HG02571 (cell line): ENCODE measurements at regions not wholly inside any gene's neighbourhood (a gene's known extent, or its start where the extent isn't known, plus 50 kb on each side); places are given as distances from the start of the nearest gene placed in this dataset.

ENCODE experiments used
- ATAC-seq: cut with Tn5 transposase; IDR thresholded peaks from one replicate; pipeline ENCODE4 v1.9.1; 2021; ENCODE audit warnings: mild to moderate bottlenecking, moderate library complexity; ENCODE audit not compliant: unreplicated experiment

DNA sequence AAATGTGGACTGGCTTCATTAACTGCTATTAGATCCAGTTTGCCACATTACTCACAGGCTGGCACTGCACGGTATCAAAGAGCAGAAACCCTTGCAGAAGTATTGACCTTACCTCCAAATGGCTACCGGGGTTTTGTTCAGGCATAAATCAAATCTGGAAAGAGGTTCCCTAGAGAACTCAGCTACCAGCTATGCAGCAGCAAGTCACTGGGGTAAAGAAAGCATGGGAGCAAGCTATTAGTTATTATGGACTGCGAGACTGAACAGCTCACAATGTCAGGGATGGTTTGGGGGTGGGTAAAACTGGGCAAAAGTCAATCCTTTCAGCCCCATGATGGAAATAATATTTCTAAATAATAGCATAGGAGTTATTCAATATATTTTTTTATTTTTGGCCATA is 128.1 kb downstream of the FANCF start:
- ATAC-seq: no peak

DNA sequence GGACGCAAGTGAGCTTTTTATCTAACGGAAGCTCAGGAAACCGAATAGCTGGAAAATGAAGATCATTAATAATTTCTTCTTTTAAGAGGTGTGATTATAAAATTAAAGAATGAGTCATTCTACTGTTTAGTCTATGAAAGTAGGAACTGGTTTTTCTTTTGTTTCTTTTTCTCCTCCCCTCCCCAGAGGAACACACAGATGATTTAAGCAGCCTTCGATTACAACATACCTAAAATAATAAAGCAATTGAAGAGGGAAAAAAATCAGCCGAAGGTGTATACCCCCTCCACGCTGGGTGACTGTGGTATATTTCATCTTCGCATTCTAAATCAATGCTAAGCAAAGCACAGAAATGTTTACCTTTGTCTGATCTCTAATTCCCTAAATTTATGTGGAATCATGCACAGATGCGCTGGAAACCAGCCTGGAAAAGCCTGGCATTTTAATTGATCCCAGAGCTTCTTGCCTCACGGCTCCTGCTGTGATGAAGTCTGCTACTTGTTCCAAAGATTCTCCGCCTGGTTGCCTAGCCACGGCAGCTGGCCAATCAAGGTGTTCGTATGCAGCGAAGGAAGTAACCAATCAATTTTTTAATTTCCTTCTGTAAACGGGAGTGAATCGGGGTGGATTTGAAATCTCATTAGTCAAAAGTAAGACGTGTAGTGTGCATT is 133.9 kb downstream of the FANCF start:
- ATAC-seq: no peak

- no peak for ATAC-seq
Measured at GRCh38 chr11:22479971-22480720, 142.0 kb downstream of the SLC17A6 start.

DNA sequence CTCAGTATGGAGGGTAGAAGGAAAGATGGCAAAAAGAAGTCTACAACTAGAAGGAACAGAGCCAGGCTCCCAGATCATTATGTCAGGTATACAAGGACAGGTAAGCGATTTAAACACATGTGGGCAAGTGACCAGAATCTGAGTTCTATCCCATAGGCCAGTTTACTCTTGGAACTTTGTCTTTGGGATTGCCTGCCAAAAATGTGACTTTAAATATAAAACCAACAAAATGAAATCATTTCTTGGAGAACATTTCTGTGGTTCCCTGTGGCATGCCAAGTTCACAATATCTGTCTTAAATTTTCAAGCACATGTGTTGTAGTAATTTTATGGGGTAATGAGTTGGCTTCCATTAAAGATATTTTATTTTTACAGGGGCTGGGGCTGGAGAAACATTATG is 141.0 kb downstream of the SLC17A6 start:
- no peak for ATAC-seq

DNA sequence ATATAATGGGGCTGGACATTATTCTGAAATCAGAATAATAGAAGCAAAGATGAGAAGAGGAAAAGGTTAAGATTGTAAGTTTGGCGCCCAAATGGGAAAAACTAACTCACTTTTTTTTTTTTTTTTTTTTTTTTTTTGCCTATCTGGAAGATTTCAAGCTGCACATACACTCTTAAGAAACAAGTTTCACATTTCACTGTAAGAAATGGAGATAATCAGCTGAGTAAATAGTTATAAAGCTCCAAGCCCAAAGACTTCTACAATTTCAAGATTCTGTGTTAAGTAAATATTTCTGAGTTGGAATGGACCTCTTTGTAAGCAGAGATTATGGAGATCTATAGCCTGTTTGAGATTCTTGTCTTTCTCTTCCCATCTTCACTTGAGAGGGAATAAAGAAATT is 140.0 kb downstream of the SLC17A6 start:
- no peak for ATAC-seq

GRCh38 chr11:22477312-22477711 is 139.1 kb downstream of the SLC17A6 start:
- no peak for ATAC-seq

- ATAC-seq: no peak
Measured at GRCh38 chr11:22476589-22476988, 138.4 kb downstream of the SLC17A6 start.

DNA sequence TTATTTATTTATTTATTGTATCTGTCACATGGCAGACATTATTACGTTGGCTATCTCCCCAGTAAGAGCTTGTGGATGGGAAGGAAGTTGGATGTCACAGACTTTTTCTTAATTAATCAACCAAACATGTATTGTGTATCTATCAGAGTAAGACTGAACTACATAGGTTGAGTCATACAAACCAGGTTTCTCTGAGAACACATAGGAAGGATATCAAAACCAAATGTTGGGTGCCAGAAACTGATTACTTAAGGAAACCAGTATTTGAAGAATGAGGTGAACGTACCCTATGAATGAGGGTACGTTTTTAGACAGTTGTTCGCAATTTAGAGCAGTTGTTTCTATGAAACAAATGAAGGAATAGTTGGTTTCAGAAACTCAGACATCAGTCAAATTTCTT is 136.4 kb downstream of the SLC17A6 start:
- ATAC-seq: no peak

GRCh38 chr11:22473586-22473985 is 135.4 kb downstream of the SLC17A6 start:
- ATAC-seq: no peak

DNA sequence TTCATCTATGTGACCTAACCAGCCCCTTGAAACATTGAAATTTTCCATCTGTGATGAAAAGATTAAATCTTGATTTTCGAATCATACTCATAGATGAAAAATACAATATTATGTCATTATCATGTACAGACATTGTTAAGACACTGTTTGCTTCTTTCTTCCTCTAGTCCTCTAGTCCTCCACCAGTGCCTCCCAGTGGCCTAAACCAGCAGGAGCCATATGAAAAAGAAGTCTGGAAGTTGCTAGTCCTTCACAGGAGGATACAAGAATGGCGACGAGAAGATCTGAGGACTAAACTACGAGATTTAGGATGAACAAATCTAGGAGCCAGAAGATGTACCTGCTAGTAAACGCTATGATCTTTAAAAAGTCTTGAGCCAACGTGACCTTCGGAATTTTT is 134.1 kb downstream of the SLC17A6 start:
- ATAC-seq: no peak

DNA sequence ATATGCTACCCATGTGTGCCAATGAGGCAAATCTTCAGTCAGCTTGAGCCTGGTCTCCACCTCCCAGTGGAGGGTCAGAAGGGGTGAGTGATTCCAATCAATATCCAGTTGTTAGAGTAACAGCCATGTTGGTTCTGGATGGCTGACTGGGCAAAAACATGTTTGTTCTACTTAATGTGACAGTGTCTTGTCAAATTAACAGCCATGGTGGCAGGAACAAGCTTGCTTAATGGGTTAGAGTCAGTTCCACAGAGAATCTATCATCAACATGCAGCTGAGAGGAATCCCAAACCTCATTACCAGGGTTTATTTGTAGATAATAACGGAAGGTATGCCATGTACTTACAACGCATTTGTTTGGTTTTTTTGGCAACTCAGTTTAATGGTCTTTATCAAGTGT is 133.2 kb downstream of the SLC17A6 start:
- no peak for ATAC-seq

DNA sequence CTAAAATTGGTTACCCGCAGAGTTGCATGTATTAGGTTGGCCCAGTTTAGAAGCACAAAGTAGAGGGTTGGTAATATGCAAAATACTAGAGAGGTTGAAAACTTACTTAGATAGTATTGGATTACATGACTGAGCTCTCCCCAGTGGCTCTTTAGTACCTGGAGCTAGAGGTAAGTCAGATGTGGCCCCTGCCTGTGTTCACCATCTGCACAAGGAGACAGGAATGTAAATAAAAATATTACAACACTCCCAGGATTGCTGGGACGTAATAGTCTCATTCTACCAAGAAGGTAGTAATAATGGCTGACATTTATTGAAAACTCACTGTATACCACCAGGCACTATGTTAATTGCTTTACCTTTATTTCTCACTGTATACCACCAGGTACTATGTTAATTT is 129.6 kb downstream of the SLC17A6 start:
- ATAC-seq: no peak

GRCh38 chr11:22467248-22467647 is 129.1 kb downstream of the SLC17A6 start:
- ATAC-seq: no peak

DNA sequence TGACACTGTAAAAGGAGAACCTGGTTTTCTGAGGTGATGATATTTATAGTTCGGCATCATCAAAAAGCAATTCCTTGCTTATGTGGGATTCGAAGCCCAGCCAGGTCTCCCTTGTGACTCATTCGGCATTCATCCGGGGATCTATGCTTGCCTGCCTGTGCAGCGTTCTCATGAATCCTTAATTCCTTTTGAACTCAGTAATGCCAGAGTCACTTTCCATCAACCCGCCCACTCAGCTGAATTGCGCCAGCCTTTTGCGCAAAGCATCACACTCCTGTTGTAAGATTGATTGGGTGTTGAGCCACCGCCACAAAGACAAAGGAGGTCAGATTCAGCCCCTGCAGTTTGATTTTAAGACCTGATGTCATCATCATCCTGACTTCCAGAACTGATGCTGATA is 128.6 kb downstream of the SLC17A6 start:
- no peak for ATAC-seq

DNA sequence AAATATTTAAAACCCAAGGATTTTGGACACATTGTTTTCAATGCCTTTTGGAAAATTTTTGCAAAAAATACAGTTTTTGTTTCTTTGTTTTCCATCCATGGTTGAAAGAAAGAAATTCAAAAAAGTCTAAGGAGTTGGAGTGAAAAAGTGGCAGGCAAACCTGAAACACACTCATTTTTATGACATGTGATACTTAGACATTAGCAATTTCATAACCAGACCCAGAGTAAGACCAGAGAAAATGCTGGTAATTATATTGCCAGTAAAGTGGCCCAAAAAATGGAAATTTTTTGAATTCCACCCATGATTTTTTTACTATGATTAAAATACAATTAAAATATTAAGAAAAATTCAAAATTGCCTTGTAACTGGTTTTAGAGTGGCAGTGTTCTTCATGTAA is 128.2 kb downstream of the SLC17A6 start:
- no peak for ATAC-seq

GRCh38 chr11:22465620-22466019 is 127.4 kb downstream of the SLC17A6 start:
- ATAC-seq: no peak

- no peak for ATAC-seq
Measured at GRCh38 chr11:22461626-22462025, 123.4 kb downstream of the SLC17A6 start.

- ATAC-seq: no peak
Measured at GRCh38 chr11:22460181-22460580, 122.0 kb downstream of the SLC17A6 start.

DNA sequence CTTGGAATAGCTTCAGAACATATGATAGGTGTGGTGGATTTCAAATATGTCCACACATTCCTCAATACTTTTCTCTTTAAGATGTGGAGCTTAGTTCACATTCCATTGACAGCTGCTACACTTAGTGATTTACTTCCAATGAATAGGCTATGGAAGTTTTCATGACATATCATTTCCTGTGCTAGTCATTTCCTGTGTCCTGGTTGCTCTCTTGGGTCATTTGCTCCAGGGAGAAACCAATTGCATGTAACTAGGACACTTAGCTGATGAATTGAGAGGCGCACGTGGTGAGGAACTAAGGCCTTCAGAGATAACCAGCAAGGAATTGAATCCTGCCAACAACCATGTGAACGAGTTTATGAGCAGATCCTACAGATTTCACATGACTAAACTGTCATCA is 120.9 kb downstream of the SLC17A6 start:
- no peak for ATAC-seq

GRCh38 chr11:22458161-22458560 is 120.0 kb downstream of the SLC17A6 start:
- ATAC-seq: no peak

- no peak for ATAC-seq
Measured at GRCh38 chr11:22456993-22457762, 119.0 kb downstream of the SLC17A6 start.
